ENCODE measurements at regions not wholly inside any gene's neighbourhood (a gene's known extent, or its start where the extent isn't known, plus 50 kb on each side); places are given as distances from the start of the nearest gene placed in this dataset.
"Not testable (repeated sequence)": the region's sequence is repeated elsewhere in the genome, so short reads cannot be mapped to it uniquely, and the experiment has no call there.

- not testable (repeated sequence) for TF ChIP-seq ATF2 (CRISPR knock-in tag; IDR thresholded peaks at IDR 0.05); MYBL2 (IDR thresholded peaks at IDR 0.05; ENCODE audit: low read depth); MYBL2 (CRISPR knock-in tag; IDR thresholded peaks at IDR 0.05; ENCODE audit: borderline replicate concordance); HMG20A (CRISPR knock-in tag; conservative IDR thresholded peaks at IDR 0.05); PBX2 (CRISPR knock-in tag; IDR thresholded peaks at IDR 0.05; ENCODE audit: low read depth); PBX2 (tag; conservative IDR thresholded peaks at IDR 0.05; ENCODE audit: low read depth); ZSCAN29 (IDR thresholded peaks at IDR 0.05); ZNF592 (IDR thresholded peaks at IDR 0.05); POLR2H (tag; IDR thresholded peaks at IDR 0.05; ENCODE audit: low read depth); RCOR1 (IDR thresholded peaks at IDR 0.05; ENCODE audit: borderline replicate concordance in 1 of 2, low read depth in 2 of 2, low read length in 2 of 2); NR3C1 (CRISPR knock-in tag; IDR thresholded peaks at IDR 0.05)
Observed at GRCh38 chr6:74474046-74474445, 731.8 kb downstream of the COL12A1 start.

Measured in K562 (cell line).